ENCODE measurements at regions not wholly inside any gene's neighbourhood (a gene's known extent, or its start where the extent isn't known, plus 50 kb on each side); places are given as distances from the start of the nearest gene placed in this dataset.

DNA sequence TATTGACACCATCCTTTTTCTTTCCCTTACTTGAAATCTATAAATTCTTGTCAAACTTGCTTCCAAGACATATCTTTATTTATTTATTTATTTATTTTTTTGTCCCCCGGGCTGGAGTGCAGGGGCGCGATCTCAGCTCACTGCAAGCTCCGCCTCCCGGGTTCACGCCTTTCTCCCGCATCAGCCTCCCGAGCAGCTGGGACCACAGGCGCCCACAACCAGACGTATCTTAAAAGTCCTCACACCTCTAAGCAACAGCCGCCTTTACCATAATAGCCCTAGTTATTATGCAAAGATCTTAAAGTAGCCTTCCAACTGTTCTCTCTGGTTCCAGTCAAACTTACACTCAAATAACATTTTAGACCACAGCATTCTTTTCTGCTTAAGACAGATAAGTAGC lies 657.0 kb upstream of the B3GAT1 start:
- Mint-ChIP-seq H3K36me3 (ENCODE audit: insufficient read depth in 1 of 3, low read depth in 3 of 3) (peaks cover 0 to 5% (median 1%) of the 10 kb centered on the region in 3 experiments; a peak in 2 of 7 replicates), H3K4me1 (peaks cover 0 to 20% of the 10 kb centered on the region in 2 experiments; a peak in 2 of 4 replicates), H3K27me3 (ENCODE audit: low read depth) (peaks cover 6% of the 10 kb centered on the region), H3K4me3 (no peak overlapping the region), H3K27ac (no peak overlapping the region), H3K9me3 (peaks cover 11 to 18% of the 10 kb centered on the region in 2 experiments; a peak in 4 of 5 replicates)
- Histone ChIP-seq H3K27me3 (ENCODE audit: insufficient read depth, low read length) (no peaks in the 10 kb centered on the region), H3K23me2 (ENCODE audit: insufficient read length, low read depth, low read length, poor library complexity, severe bottlenecking) (no peaks in the 10 kb centered on the region), H2AK5ac (ENCODE audit: insufficient read length, low read length) (no peak overlapping the region), H2BK20ac (ENCODE audit: low read depth, low read length, poor library complexity, severe bottlenecking) (no peak overlapping the region), H3K23ac (ENCODE audit: insufficient read length, low read depth, low read length) (no peak overlapping the region), H3K79me2 (ENCODE audit: insufficient read depth, low read length) (no peaks in the 10 kb centered on the region), H3K27ac (ENCODE audit: insufficient read length, low read depth, low read length) (no peak overlapping the region), H2AFZ (ENCODE audit: low read length) (no peak overlapping the region), H4K5ac (ENCODE audit: insufficient read length, low read depth, low read length) (no peak overlapping the region), H2BK120ac (ENCODE audit: low read depth, low read length, poor library complexity, severe bottlenecking) (no peak overlapping the region), H3K56ac (ENCODE audit: insufficient read length, low read depth, low read length) (no peak overlapping the region), H3K4me2 (ENCODE audit: insufficient read depth, insufficient read length, low read length) (no peak overlapping the region), H3K4me1 (ENCODE audit: insufficient read depth, low read length) (no peaks in the 10 kb centered on the region), H4K91ac (ENCODE audit: insufficient read length, low read depth, low read length) (no peak overlapping the region), H3K9me3 (ENCODE audit: control insufficient read depth, low read depth, low read length) (no peaks in the 10 kb centered on the region), H3K9ac (ENCODE audit: extremely low read depth, insufficient read length, low read length) (no peak overlapping the region), H2BK12ac (ENCODE audit: insufficient read length, low read depth, low read length) (no peak overlapping the region), H2BK15ac (ENCODE audit: low read depth, low read length) (no peak overlapping the region), H4K20me1 (ENCODE audit: control insufficient read depth, insufficient read depth, insufficient read length) (no peaks in the 10 kb centered on the region), H2BK5ac (ENCODE audit: insufficient read length, low read length) (no peak overlapping the region), H3K79me1 (ENCODE audit: insufficient read depth, low read depth, low read length, poor library complexity, severe bottlenecking) (no peaks in the 10 kb centered on the region), H3K4ac (ENCODE audit: low read depth, low read length) (no peak overlapping the region), H3T11ph (ENCODE audit: low read length) (no peak overlapping the region), H4K8ac (replicated peaks; ENCODE audit: insufficient read length, low read depth, low read length) (no peak overlapping the region), H3K14ac (ENCODE audit: insufficient read depth, low read length) (no peak overlapping the region), H3K18ac (ENCODE audit: insufficient read length, low read depth, low read length) (no peak overlapping the region)
- DNase-seq: no peak
- TF ChIP-seq, protein P1, sequence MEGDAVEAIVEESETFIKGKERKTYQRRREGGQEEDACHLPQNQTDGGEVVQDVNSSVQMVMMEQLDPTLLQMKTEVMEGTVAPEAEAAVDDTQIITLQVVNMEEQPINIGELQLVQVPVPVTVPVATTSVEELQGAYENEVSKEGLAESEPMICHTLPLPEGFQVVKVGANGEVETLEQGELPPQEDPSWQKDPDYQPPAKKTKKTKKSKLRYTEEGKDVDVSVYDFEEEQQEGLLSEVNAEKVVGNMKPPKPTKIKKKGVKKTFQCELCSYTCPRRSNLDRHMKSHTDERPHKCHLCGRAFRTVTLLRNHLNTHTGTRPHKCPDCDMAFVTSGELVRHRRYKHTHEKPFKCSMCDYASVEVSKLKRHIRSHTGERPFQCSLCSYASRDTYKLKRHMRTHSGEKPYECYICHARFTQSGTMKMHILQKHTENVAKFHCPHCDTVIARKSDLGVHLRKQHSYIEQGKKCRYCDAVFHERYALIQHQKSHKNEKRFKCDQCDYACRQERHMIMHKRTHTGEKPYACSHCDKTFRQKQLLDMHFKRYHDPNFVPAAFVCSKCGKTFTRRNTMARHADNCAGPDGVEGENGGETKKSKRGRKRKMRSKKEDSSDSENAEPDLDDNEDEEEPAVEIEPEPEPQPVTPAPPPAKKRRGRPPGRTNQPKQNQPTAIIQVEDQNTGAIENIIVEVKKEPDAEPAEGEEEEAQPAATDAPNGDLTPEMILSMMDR (conservative IDR thresholded peaks at IDR 0.05): no peak
- no CpG with 5 or more reads among the region's 11 CpGs for whole genome bisulfite sequencing (ENCODE audit: extremely low coverage, insufficient read length, low lambda C conversion rate)
